ENCODE measurements at regions not wholly inside any gene's neighbourhood (a gene's known extent, or its start where the extent isn't known, plus 50 kb on each side); places are given as distances from the start of the nearest gene placed in this dataset.

GRCh38 chr3:117887901-117888300 lies 1146.7 kb downstream of the IGSF11 start:
- no peak overlapping the region for H3K4me3 Mint-ChIP-seq
- H3K4me1 Mint-ChIP-seq (ENCODE audit: unreplicated experiment): peaks cover 11% of the 10 kb centered on the region
- H3K27ac Mint-ChIP-seq: no peak overlapping the region
- peaks cover 13% of the 10 kb centered on the region for H3K27me3 Mint-ChIP-seq
- no peak for TF ChIP-seq CTCF (conservative IDR thresholded peaks at IDR 0.05)
- H3K36me3 Mint-ChIP-seq: no peaks in the 10 kb centered on the region
- H3K9me3 Mint-ChIP-seq: no peaks in the 10 kb centered on the region
- DNase-seq (ENCODE audit: extremely low spot score, unreplicated experiment): no peak

- peaks cover 7% of the 10 kb centered on the region for H3K27me3 Mint-ChIP-seq
- no peak for TF ChIP-seq CTCF (conservative IDR thresholded peaks at IDR 0.05)
- H3K27ac Mint-ChIP-seq: no peak overlapping the region
- no peaks in the 10 kb centered on the region for H3K36me3 Mint-ChIP-seq
- H3K4me3 Mint-ChIP-seq: no peak overlapping the region
- H3K9me3 Mint-ChIP-seq: no peaks in the 10 kb centered on the region
- DNase-seq (ENCODE audit: extremely low spot score, unreplicated experiment): no peak
- H3K4me1 Mint-ChIP-seq (ENCODE audit: unreplicated experiment): peaks cover 15% of the 10 kb centered on the region
These were observed 1142.2 kb downstream of the IGSF11 start for GRCh38 chr3:117892431-117892841.

GRCh38 chr3:117893001-117893400 lies 1141.6 kb downstream of the IGSF11 start:
- no peak for TF ChIP-seq CTCF (conservative IDR thresholded peaks at IDR 0.05)
- Mint-ChIP-seq H3K4me1 (ENCODE audit: unreplicated experiment) (peaks cover 15% of the 10 kb centered on the region), H3K27me3 (peaks cover 6% of the 10 kb centered on the region)

GRCh38 chr3:117893638-117894037 lies 1141.0 kb downstream of the IGSF11 start:
- Mint-ChIP-seq H3K27me3 (peaks cover 3% of the 10 kb centered on the region), H3K9me3 (no peaks in the 10 kb centered on the region), H3K4me3 (no peak overlapping the region), H3K36me3 (peaks cover 5% of the 10 kb centered on the region), H3K27ac (no peak overlapping the region), H3K4me1 (ENCODE audit: unreplicated experiment) (peaks cover 12% of the 10 kb centered on the region)
- no peak for DNase-seq (ENCODE audit: extremely low spot score, unreplicated experiment)
- TF ChIP-seq CTCF (conservative IDR thresholded peaks at IDR 0.05): no peak

More at GRCh38 chr3:117893001-117893400, 1141.6 kb downstream of the IGSF11 start:
- H3K27ac Mint-ChIP-seq: no peak overlapping the region
- H3K9me3 Mint-ChIP-seq: no peaks in the 10 kb centered on the region
- peaks cover 3% of the 10 kb centered on the region for H3K36me3 Mint-ChIP-seq
- DNase-seq (ENCODE audit: extremely low spot score, unreplicated experiment): no peak
- H3K4me3 Mint-ChIP-seq: no peak overlapping the region

GRCh38 chr3:117898722-117899522 lies 1135.7 kb downstream of the IGSF11 start:
- Mint-ChIP-seq H3K9me3 (no peaks in the 10 kb centered on the region), H3K36me3 (peaks cover 11% of the 10 kb centered on the region), H3K4me1 (ENCODE audit: unreplicated experiment) (no peaks in the 10 kb centered on the region), H3K4me3 (no peak overlapping the region), H3K27me3 (no peaks in the 10 kb centered on the region), H3K27ac (no peak overlapping the region)
- DNase-seq (ENCODE audit: extremely low spot score, unreplicated experiment): no peak
- TF ChIP-seq CTCF (conservative IDR thresholded peaks at IDR 0.05): peak; percentile 73

Measured in type B pancreatic cell (in vitro differentiated cells).